Liver (tissue), 3 donors: ENCODE measurements at regions not wholly inside any gene's neighbourhood (a gene's known extent, or its start where the extent isn't known, plus 50 kb on each side); places are given as distances from the start of the nearest gene placed in this dataset.

Source experiments
- ATF3 ChIP-seq: IDR thresholded peaks from 2 replicates; pipeline ENCODE4 v1.6.1; 2016; ENCODE audit warnings: antibody characterized with exemption
- CTCF ChIP-seq: fragments of 150-350 bp; IDR thresholded peaks from 2 replicates; pipeline ENCODE4 v1.5.1; 2017; ENCODE audit warnings: improper control_type of control experiment, low read depth, low read length; ENCODE audit not compliant: missing input control
- EGR1 ChIP-seq, 2 donors: IDR thresholded peaks; 2 replicates each; pipeline ENCODE4 v1.6.1; 2016 to 2018; ENCODE audit warnings: antibody characterized with exemption in 2 of 2, low read depth in 2 of 2
- FOXA1 ChIP-seq: IDR thresholded peaks from 2 replicates; pipeline ENCODE4 v1.6.1; 2016; ENCODE audit warnings: antibody characterized with exemption
- GABPA ChIP-seq, 2 donors: IDR thresholded peaks in 1 of 2; conservative IDR thresholded peaks in 1 of 2; 2 replicates each; pipeline ENCODE4 v1.6.1; 2016; ENCODE audit warnings: antibody characterized with exemption in 2 of 2, mild to moderate bottlenecking in 1 of 2, moderate library complexity in 1 of 2
- JUND ChIP-seq, 2 donors: IDR thresholded peaks; 2 replicates each; pipeline ENCODE4 v1.6.1; 2016; ENCODE audit warnings: antibody characterized with exemption in 2 of 2
- MAX ChIP-seq: IDR thresholded peaks from 2 replicates; pipeline ENCODE4 v1.6.1; 2016; ENCODE audit warnings: antibody characterized with exemption
- NR2F2 ChIP-seq: IDR thresholded peaks from 2 replicates; pipeline ENCODE4 v1.6.1; 2016; ENCODE audit warnings: antibody characterized with exemption
- REST ChIP-seq: IDR thresholded peaks from 2 replicates; pipeline ENCODE4 v1.6.1; 2016; ENCODE audit warnings: antibody characterized with exemption, mild to moderate bottlenecking
- RXRA ChIP-seq, 2 donors: IDR thresholded peaks; 2 replicates each; pipeline ENCODE4 v1.6.1; 2017 to 2018; ENCODE audit warnings: antibody characterized with exemption in 2 of 2, mild to moderate bottlenecking in 1 of 2
- SP1 ChIP-seq: IDR thresholded peaks from 2 replicates; pipeline ENCODE4 v1.6.1; 2018; ENCODE audit warnings: antibody characterized with exemption, mild to moderate bottlenecking
- TAF1 ChIP-seq: conservative IDR thresholded peaks from 2 replicates; pipeline ENCODE4 v1.6.1; 2016; ENCODE audit warnings: antibody characterized with exemption, mild to moderate bottlenecking
- YY1 ChIP-seq: IDR thresholded peaks from 2 replicates; pipeline ENCODE4 v1.6.1; 2016; ENCODE audit warnings: antibody characterized with exemption, mild to moderate bottlenecking
- ZBTB33 ChIP-seq: IDR thresholded peaks from 2 replicates; pipeline ENCODE4 v1.6.1; 2016; ENCODE audit warnings: antibody characterized with exemption
- donor health status: healthy.
- donor health status: healthy.

GRCh38 chr17:51443646-51444045 lies 183.3 kb downstream of the UTP18 start:
- TF ChIP-seq REST: no peak
- no peak for TF ChIP-seq CTCF
- no peak for TF ChIP-seq YY1
- TF ChIP-seq MAX: no peak
- TF ChIP-seq SP1: no peak
- no peak for TF ChIP-seq RXRA (IDR thresholded peaks at IDR 0.05)
- no peak for TF ChIP-seq GABPA (IDR thresholded peaks at IDR 0.05 in 1 of 2, conservative IDR thresholded peaks at IDR 0.05 in 1 of 2)
- no peak for TF ChIP-seq EGR1 (IDR thresholded peaks at IDR 0.05; ENCODE audit: low read depth in 2 of 2)
- TF ChIP-seq TAF1: no peak
- no peak for TF ChIP-seq ZBTB33
- TF ChIP-seq ATF3: no peak
- TF ChIP-seq FOXA1: no peak
- TF ChIP-seq NR2F2: no peak
- TF ChIP-seq JUND (IDR thresholded peaks at IDR 0.05): no peak
